BLaER1 treated with 17β-estradiol and CSF1 and Interleukin-3, amounts not matched to agents 10 nM and 100 nM (cell line): ENCODE measurements at regions not wholly inside any gene's neighbourhood (a gene's known extent, or its start where the extent isn't known, plus 50 kb on each side); places are given as distances from the start of the nearest gene placed in this dataset.
"Not testable (repeated sequence)": the region's sequence is repeated elsewhere in the genome, so short reads cannot be mapped to it uniquely, and the experiment has no call there.

Experiments
- H3K27ac ChIP-seq, 11 experiments: shearing (Covaris generic); formaldehyde crosslinking; 2 replicates each; pipeline ENCODE4 v1.8.1; 2022
- H3K27me3 ChIP-seq, 11 experiments: shearing (Covaris generic); formaldehyde crosslinking; 2 replicates each; pipeline ENCODE4 v1.8.1; 2022
- H3K36me3 ChIP-seq, 11 experiments: shearing (Covaris generic); formaldehyde crosslinking; 2 replicates each; pipeline ENCODE4 v1.8.1; 2022
- H3K4me1 ChIP-seq, 10 experiments: shearing (Covaris generic); formaldehyde crosslinking; 2 replicates each; pipeline ENCODE4 v1.8.1; 2022
- H3K4me2 ChIP-seq, 11 experiments: shearing (Covaris generic); formaldehyde crosslinking; 2 replicates each; pipeline ENCODE4 v1.8.1; 2022
- H3K4me3 ChIP-seq, 10 experiments: shearing (Covaris generic); formaldehyde crosslinking; 2 replicates each; pipeline ENCODE4 v1.8.1; 2022
- H3K9ac ChIP-seq, 11 experiments: shearing (Covaris generic); formaldehyde crosslinking; 2 replicates each; pipeline ENCODE4 v1.8.1; 2022
- H3K9me3 ChIP-seq, 11 experiments: shearing (Covaris generic); formaldehyde crosslinking; replicated peaks in 1 of 11; 2 replicates each; pipeline ENCODE4 v1.8.1; 2022
- H4K20me1 ChIP-seq, 11 experiments: shearing (Covaris generic); formaldehyde crosslinking; 2 replicates each; pipeline ENCODE4 v1.8.1; 2022
- Cebpa-rat ChIP-seq, 11 experiments: shearing (Covaris generic); IDR thresholded peaks; 2 replicates each; pipeline ENCODE4 v1.8.1; 2022

- Histone ChIP-seq H3K27me3 (no peaks in the 10 kb centered on the region), H3K36me3 (no peaks in the 10 kb centered on the region), H3K9me3 (peaks cover 10 to 23% (median 18%) of the 10 kb centered on the region in 11 experiments), H3K27ac (no peak overlapping the region), H4K20me1 (no peaks in the 10 kb centered on the region), H3K4me3 (no peak overlapping the region), H3K4me2 (no peak overlapping the region), H3K4me1 (no peaks in the 10 kb centered on the region), H3K9ac (no peak overlapping the region)
- TF ChIP-seq Cebpa-rat (IDR thresholded peaks at IDR 0.05) = no peak
These were observed 498.4 kb downstream of the RMST start for GRCh38 chr12:97960741-97961608.

DNA sequence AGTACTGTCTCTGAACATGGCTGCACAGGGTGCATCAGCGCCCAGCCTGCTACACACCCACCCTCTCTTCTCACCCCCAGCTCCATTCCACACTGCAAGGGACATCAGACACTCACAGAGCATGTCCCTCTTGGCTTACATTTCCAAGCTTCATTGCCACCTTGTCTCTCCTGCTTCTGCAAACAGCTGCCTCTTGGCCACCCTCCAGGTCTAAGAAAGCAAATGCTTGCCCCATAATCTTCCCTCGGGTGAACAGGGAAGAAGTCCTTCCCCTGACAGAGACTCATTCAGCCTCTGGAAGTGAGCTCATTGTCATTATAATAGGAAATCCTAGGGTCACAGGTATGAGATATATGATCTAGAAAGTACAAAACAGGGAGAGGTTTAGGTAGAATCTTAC, 505.2 kb downstream of the RMST start:
- Histone ChIP-seq H4K20me1 (no peaks in the 10 kb centered on the region), H3K27me3 (no peaks in the 10 kb centered on the region), H3K9ac (no peak overlapping the region), H3K36me3 (no peaks in the 10 kb centered on the region), H3K4me3 (no peak overlapping the region), H3K9me3 (no peaks in the 10 kb centered on the region), H3K4me2 (no peak overlapping the region), H3K4me1 (no peaks in the 10 kb centered on the region), H3K27ac (no peak overlapping the region)
- no peak for TF ChIP-seq Cebpa-rat (IDR thresholded peaks at IDR 0.05)

DNA sequence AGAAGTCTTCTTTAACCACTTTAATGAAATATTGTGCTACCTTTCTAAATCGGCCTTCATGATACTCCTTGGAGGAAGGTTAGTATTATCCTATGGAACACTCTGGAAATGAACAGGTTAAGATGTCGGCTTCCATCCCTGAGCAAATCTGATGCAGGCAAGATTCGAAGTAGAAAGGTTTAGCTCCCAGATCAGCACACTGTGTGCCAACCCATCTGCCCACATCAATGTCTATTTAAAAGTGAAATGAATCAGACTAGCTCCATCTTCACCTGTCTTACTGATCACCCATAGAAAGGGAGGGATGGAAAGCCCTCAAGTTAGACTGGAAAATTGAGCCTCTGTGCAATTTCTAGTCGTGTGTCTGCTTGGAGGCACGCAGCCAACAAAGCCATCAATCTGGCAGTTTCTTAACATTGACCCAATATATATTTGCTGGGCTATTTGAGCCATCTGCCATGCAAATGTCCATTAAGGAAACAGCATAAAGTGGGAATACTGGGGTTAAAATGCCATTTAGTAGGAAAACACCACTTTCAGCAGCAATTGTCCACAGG, 506.1 kb downstream of the RMST start:
- H3K4me3 ChIP-seq = no peak overlapping the region
- H3K36me3 ChIP-seq = no peaks in the 10 kb centered on the region
- H3K4me1 ChIP-seq = no peaks in the 10 kb centered on the region
- H3K9ac ChIP-seq = no peak overlapping the region
- H3K9me3 ChIP-seq = no peaks in the 10 kb centered on the region
- no peaks in the 10 kb centered on the region for H3K27me3 ChIP-seq
- no peak overlapping the region for H3K4me2 ChIP-seq
- no peaks in the 10 kb centered on the region for H4K20me1 ChIP-seq
- H3K27ac ChIP-seq = no peak overlapping the region
- no peak for TF ChIP-seq Cebpa-rat (IDR thresholded peaks at IDR 0.05)

DNA sequence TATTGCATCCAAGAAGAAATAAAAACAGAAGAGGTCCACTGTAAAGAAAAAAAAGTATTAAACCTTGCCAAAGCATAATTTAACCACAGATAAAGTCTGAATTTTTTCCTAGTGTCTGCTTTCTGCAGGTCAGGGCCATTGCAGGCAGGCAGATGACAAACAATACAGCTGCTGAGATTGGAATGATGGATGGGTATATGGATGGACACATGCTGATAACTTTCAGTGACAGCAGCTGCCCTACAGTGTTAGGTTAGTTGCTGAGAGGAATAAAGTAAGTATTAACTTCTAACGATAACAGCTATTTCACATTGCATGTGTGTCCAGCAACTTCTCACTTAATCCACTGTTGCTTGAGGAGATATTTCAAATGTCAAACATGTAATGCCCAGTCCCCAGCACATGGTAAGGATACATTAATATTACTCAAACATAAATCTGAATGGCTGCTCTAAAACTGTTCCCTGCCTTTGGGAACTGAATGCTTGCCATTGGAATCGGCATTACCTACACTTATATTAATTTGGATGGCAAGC, 515.3 kb downstream of the RMST start:
- H3K4me3 ChIP-seq = no peak overlapping the region
- no peak overlapping the region for H3K27ac ChIP-seq
- TF ChIP-seq Cebpa-rat (IDR thresholded peaks at IDR 0.05) = no peak
- peaks cover 6 to 19% (median 17%) of the 10 kb centered on the region in 11 experiments; a peak in 19 of 22 replicates for H3K9me3 ChIP-seq
- no peak overlapping the region for H3K4me2 ChIP-seq
- H4K20me1 ChIP-seq = no peaks in the 10 kb centered on the region
- no peaks in the 10 kb centered on the region for H3K36me3 ChIP-seq
- H3K9ac ChIP-seq = no peak overlapping the region
- H3K4me1 ChIP-seq = peaks cover 0 to 11% (median 6%) of the 10 kb centered on the region in 10 experiments; a peak in 8 of 20 replicates
- H3K27me3 ChIP-seq = no peaks in the 10 kb centered on the region

GRCh38 chr12:97982684-97983083, 520.1 kb downstream of the RMST start:
- no peaks in the 10 kb centered on the region for H3K36me3 ChIP-seq
- peaks cover 6 to 19% (median 17%) of the 10 kb centered on the region in 11 experiments; a peak in 19 of 22 replicates for H3K9me3 ChIP-seq
- H3K27ac ChIP-seq = no peak overlapping the region
- no peak overlapping the region for H3K4me2 ChIP-seq
- H3K9ac ChIP-seq = no peak overlapping the region
- no peak overlapping the region for H3K4me3 ChIP-seq
- no peaks in the 10 kb centered on the region for H4K20me1 ChIP-seq
- TF ChIP-seq Cebpa-rat (IDR thresholded peaks at IDR 0.05) = no peak
- H3K4me1 ChIP-seq = peaks cover 0 to 11% (median 6%) of the 10 kb centered on the region in 10 experiments; a peak in 8 of 20 replicates
- H3K27me3 ChIP-seq = no peaks in the 10 kb centered on the region

DNA sequence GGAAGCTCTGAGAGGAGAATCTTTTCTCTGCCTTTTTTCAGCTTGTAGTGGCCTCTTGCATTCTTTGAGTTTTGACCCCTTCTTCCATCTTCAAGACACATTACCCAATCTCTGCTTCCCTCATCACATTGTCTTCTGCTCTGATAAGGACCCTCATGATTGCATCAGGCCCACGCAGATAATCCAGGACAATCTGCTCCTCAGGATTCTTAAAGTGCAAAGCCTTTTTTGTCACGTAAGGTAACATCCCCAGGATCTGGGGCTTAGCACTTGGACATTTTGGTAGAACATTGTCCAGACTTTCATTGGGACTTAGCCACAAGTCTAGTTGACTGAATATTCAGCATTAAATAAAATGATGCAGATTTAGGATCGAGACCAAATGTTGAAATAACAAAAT, 521.2 kb downstream of the RMST start:
- no peaks in the 10 kb centered on the region for H3K27me3 ChIP-seq
- no peak overlapping the region for H3K4me2 ChIP-seq
- no peaks in the 10 kb centered on the region for H4K20me1 ChIP-seq
- peaks cover 6 to 19% (median 17%) of the 10 kb centered on the region in 11 experiments; a peak in 19 of 22 replicates for H3K9me3 ChIP-seq
- no peak for TF ChIP-seq Cebpa-rat (IDR thresholded peaks at IDR 0.05)
- no peak overlapping the region for H3K27ac ChIP-seq
- H3K4me1 ChIP-seq = peaks cover 0 to 10% (median 6%) of the 10 kb centered on the region in 10 experiments; a peak in 8 of 20 replicates
- no peaks in the 10 kb centered on the region for H3K36me3 ChIP-seq
- no peak overlapping the region for H3K4me3 ChIP-seq
- H3K9ac ChIP-seq = no peak overlapping the region

DNA sequence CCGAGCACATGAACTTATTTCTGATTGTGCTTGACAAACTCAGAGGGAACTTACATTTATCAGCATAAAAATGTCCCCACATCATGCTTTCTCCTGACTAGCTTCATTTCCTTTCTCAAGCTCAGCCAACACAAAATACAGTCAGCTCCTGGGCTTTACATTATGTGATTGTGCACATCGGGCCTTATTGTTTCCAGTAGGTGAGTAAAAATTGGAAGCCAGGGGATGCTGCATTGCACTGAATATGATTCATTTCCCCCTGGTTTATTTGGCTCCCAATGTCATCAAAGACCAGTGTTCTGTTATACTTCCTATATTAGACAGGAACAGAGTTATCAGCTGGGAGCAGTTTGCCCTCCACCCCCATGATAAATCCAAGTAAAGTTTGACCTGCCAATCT, 521.8 kb downstream of the RMST start:
- no peaks in the 10 kb centered on the region for H3K27me3 ChIP-seq
- peaks cover 9 to 16% (median 12%) of the 10 kb centered on the region in 11 experiments; a peak in 19 of 22 replicates for H3K9me3 ChIP-seq
- H3K27ac ChIP-seq = no peak overlapping the region
- no peak overlapping the region for H3K4me3 ChIP-seq
- no peak overlapping the region for H3K9ac ChIP-seq
- H3K4me1 ChIP-seq = peaks cover 0 to 4% (median 1%) of the 10 kb centered on the region in 10 experiments; a peak in 8 of 20 replicates
- H3K36me3 ChIP-seq = no peaks in the 10 kb centered on the region
- no peaks in the 10 kb centered on the region for H4K20me1 ChIP-seq
- TF ChIP-seq Cebpa-rat (IDR thresholded peaks at IDR 0.05) = no peak
- H3K4me2 ChIP-seq = no peak overlapping the region

GRCh38 chr12:97984974-97985580, 522.5 kb downstream of the RMST start:
- H3K4me2 ChIP-seq = no peak overlapping the region
- peaks cover 8 to 16% (median 11%) of the 10 kb centered on the region in 11 experiments; a peak in 18 of 22 replicates for H3K9me3 ChIP-seq
- no peak overlapping the region for H3K4me3 ChIP-seq
- H4K20me1 ChIP-seq = no peaks in the 10 kb centered on the region
- no peaks in the 10 kb centered on the region for H3K4me1 ChIP-seq
- no peaks in the 10 kb centered on the region for H3K36me3 ChIP-seq
- H3K27me3 ChIP-seq = no peaks in the 10 kb centered on the region
- H3K27ac ChIP-seq = no peak overlapping the region
- no peak overlapping the region for H3K9ac ChIP-seq
- TF ChIP-seq Cebpa-rat (IDR thresholded peaks at IDR 0.05) = no peak

- H4K20me1 ChIP-seq = no peaks in the 10 kb centered on the region
- H3K9me3 ChIP-seq = peaks cover 8 to 19% (median 14%) of the 10 kb centered on the region in 11 experiments; a peak in 19 of 22 replicates
- TF ChIP-seq Cebpa-rat (IDR thresholded peaks at IDR 0.05) = no peak
- H3K27ac ChIP-seq = no peak overlapping the region
- no peaks in the 10 kb centered on the region for H3K27me3 ChIP-seq
- no peak overlapping the region for H3K4me3 ChIP-seq
- H3K36me3 ChIP-seq = no peaks in the 10 kb centered on the region
- no peaks in the 10 kb centered on the region for H3K4me1 ChIP-seq
- no peak overlapping the region for H3K4me2 ChIP-seq
- H3K9ac ChIP-seq = no peak overlapping the region
These were observed 523.2 kb downstream of the RMST start for GRCh38 chr12:97985834-97986233.

DNA sequence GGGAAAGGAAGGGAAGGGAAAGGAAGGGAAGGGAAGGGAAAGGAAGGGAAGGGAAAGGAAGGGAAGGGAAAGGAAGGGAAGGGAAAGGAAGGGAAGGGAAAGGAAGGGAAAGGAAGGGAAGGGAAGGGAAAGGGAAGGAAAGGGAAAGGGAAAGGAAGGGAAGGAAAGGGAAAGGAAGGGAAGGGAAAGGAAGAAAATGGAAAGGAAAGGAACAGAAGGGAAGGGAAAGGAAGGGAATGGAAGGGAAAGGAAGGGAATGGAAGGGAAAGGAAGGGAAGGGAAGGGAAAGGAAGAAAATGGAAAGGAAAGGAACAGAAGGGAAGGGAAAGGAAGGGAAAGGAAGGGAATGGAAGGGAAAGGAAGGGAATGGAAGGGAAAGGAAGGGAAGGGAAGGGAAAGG, 526.0 kb downstream of the RMST start:
- not testable (repeated sequence) for H3K27me3 ChIP-seq, H3K4me1 ChIP-seq, H4K20me1 ChIP-seq, H3K9ac ChIP-seq, H3K27ac ChIP-seq, H3K36me3 ChIP-seq, H3K4me3 ChIP-seq, H3K4me2 ChIP-seq
- peaks cover 9 to 22% (median 18%) of the 10 kb centered on the region in 11 experiments; a peak in 18 of 22 replicates for H3K9me3 ChIP-seq
